ENCODE measurements at regions not wholly inside any gene's neighbourhood (a gene's known extent, or its start where the extent isn't known, plus 50 kb on each side); places are given as distances from the start of the nearest gene placed in this dataset.

GRCh38 chr14:48955857-48956256 is 630.3 kb downstream of the RPS29 start:
- Mint-ChIP-seq H3K9me3 (no peaks in the 10 kb centered on the region), H3K27ac (no peak overlapping the region), H3K27me3 (no peaks in the 10 kb centered on the region), H3K4me3 (no peak overlapping the region), H3K4me1 (peaks cover 5 to 14% (median 8%) of the 10 kb centered on the region in 3 donors), H3K36me3 (no peaks in the 10 kb centered on the region)

GRCh38 chr14:48954446-48954845 is 631.7 kb downstream of the RPS29 start:
- Mint-ChIP-seq H3K36me3 (no peaks in the 10 kb centered on the region), H3K4me3 (no peak overlapping the region), H3K4me1 (peaks cover 5 to 14% (median 8%) of the 10 kb centered on the region in 3 donors), H3K27me3 (no peaks in the 10 kb centered on the region), H3K9me3 (no peaks in the 10 kb centered on the region), H3K27ac (no peak overlapping the region)

GRCh38 chr14:48944809-48945208 is 641.4 kb downstream of the RPS29 start:
- peaks cover 1% of the 10 kb centered on the region for H3K27me3 Mint-ChIP-seq
- H3K4me3 Mint-ChIP-seq: no peak overlapping the region
- peaks cover 0 to 4% (median 3%) of the 10 kb centered on the region in 3 donors for H3K9me3 Mint-ChIP-seq
- no peaks in the 10 kb centered on the region for H3K36me3 Mint-ChIP-seq
- no peak overlapping the region for H3K27ac Mint-ChIP-seq
- no peaks in the 10 kb centered on the region for H3K4me1 Mint-ChIP-seq

GRCh38 chr14:48943913-48944312 is 642.3 kb downstream of the RPS29 start:
- H3K36me3 Mint-ChIP-seq: no peaks in the 10 kb centered on the region
- no peak overlapping the region for H3K27ac Mint-ChIP-seq
- H3K27me3 Mint-ChIP-seq: peaks cover 1% of the 10 kb centered on the region
- peaks cover 0 to 4% (median 3%) of the 10 kb centered on the region in 3 donors for H3K9me3 Mint-ChIP-seq
- no peaks in the 10 kb centered on the region for H3K4me1 Mint-ChIP-seq
- no peak overlapping the region for H3K4me3 Mint-ChIP-seq

GRCh38 chr14:48937541-48938195 is 648.5 kb downstream of the RPS29 start:
- no peak overlapping the region for H3K27ac Mint-ChIP-seq
- peaks cover 2 to 7% (median 5%) of the 10 kb centered on the region in 3 donors for H3K4me1 Mint-ChIP-seq
- peak overlapping the region in 1 of 4 donors; percentile 79 for H3K4me3 Mint-ChIP-seq

GRCh38 chr14:48936849-48937248 is 649.3 kb downstream of the RPS29 start:
- Mint-ChIP-seq H3K27ac (no peak overlapping the region), H3K27me3 (no peaks in the 10 kb centered on the region), H3K4me1 (peaks cover 2 to 7% (median 5%) of the 10 kb centered on the region in 3 donors)

More at GRCh38 chr14:48937541-48938195, 648.5 kb downstream of the RPS29 start:
- H3K27me3 Mint-ChIP-seq: no peaks in the 10 kb centered on the region
- no peaks in the 10 kb centered on the region for H3K36me3 Mint-ChIP-seq
- H3K9me3 Mint-ChIP-seq: peaks cover 0 to 3% (median 0%) of the 10 kb centered on the region in 3 donors

GRCh38 chr14:48936362-48936761 is 649.8 kb downstream of the RPS29 start:
- peaks cover 0 to 2% (median 0%) of the 10 kb centered on the region in 3 donors for H3K9me3 Mint-ChIP-seq
- H3K4me1 Mint-ChIP-seq: peaks cover 2 to 7% (median 5%) of the 10 kb centered on the region in 3 donors
- H3K27me3 Mint-ChIP-seq: no peaks in the 10 kb centered on the region
- no peaks in the 10 kb centered on the region for H3K36me3 Mint-ChIP-seq
- no peak overlapping the region for H3K27ac Mint-ChIP-seq
- H3K4me3 Mint-ChIP-seq: no peak overlapping the region

More at GRCh38 chr14:48936849-48937248, 649.3 kb downstream of the RPS29 start:
- Mint-ChIP-seq H3K9me3 (peaks cover 0 to 3% (median 0%) of the 10 kb centered on the region in 3 donors), H3K4me3 (no peak overlapping the region), H3K36me3 (no peaks in the 10 kb centered on the region)

- Mint-ChIP-seq H3K36me3 (no peaks in the 10 kb centered on the region), H3K4me3 (no peak overlapping the region), H3K27me3 (peaks cover 1% of the 10 kb centered on the region), H3K4me1 (no peaks in the 10 kb centered on the region), H3K27ac (no peak overlapping the region), H3K9me3 (no peaks in the 10 kb centered on the region)
Measured at GRCh38 chr14:48925184-48925583, 661.0 kb downstream of the RPS29 start.

GRCh38 chr14:48914921-48915320 is 671.3 kb downstream of the RPS29 start:
- Mint-ChIP-seq H3K9me3 (peaks cover 4 to 14% (median 7%) of the 10 kb centered on the region in 3 donors), H3K27ac (no peak overlapping the region), H3K4me1 (no peaks in the 10 kb centered on the region), H3K4me3 (no peak overlapping the region), H3K27me3 (peaks cover 1% of the 10 kb centered on the region), H3K36me3 (no peaks in the 10 kb centered on the region)

- H3K9me3 Mint-ChIP-seq: peaks cover 4 to 14% (median 7%) of the 10 kb centered on the region in 3 donors
- no peaks in the 10 kb centered on the region for H3K4me1 Mint-ChIP-seq
- H3K36me3 Mint-ChIP-seq: no peaks in the 10 kb centered on the region
- H3K4me3 Mint-ChIP-seq: no peak overlapping the region
- peak overlapping the region in 1 of 3 donors; percentile 20 for H3K27ac Mint-ChIP-seq
- peaks cover 1% of the 10 kb centered on the region for H3K27me3 Mint-ChIP-seq
Measured at GRCh38 chr14:48914382-48914781, 671.8 kb downstream of the RPS29 start.

- Mint-ChIP-seq H3K27ac (no peak overlapping the region), H3K27me3 (no peaks in the 10 kb centered on the region), H3K4me3 (no peak overlapping the region), H3K9me3 (peaks cover 0 to 1% (median 0%) of the 10 kb centered on the region in 3 donors), H3K4me1 (no peaks in the 10 kb centered on the region), H3K36me3 (peaks cover 2% of the 10 kb centered on the region)
Measured at GRCh38 chr14:48900565-48900964, 685.6 kb downstream of the RPS29 start.

GRCh38 chr14:48890333-48890732 is 695.8 kb downstream of the RPS29 start:
- H3K27ac Mint-ChIP-seq: no peak overlapping the region
- no peaks in the 10 kb centered on the region for H3K9me3 Mint-ChIP-seq
- H3K36me3 Mint-ChIP-seq: peaks cover 2% of the 10 kb centered on the region
- no peak overlapping the region for H3K4me3 Mint-ChIP-seq
- no peaks in the 10 kb centered on the region for H3K27me3 Mint-ChIP-seq
- H3K4me1 Mint-ChIP-seq: peaks cover 12% of the 10 kb centered on the region in 3 donors

GRCh38 chr14:48876806-48877340 is 709.3 kb downstream of the RPS29 start:
- no peaks in the 10 kb centered on the region for H3K36me3 Mint-ChIP-seq
- H3K9me3 Mint-ChIP-seq: peaks cover 0 to 5% (median 0%) of the 10 kb centered on the region in 3 donors
- no peaks in the 10 kb centered on the region for H3K27me3 Mint-ChIP-seq
- no peak overlapping the region for H3K27ac Mint-ChIP-seq
- no peaks in the 10 kb centered on the region for H3K4me1 Mint-ChIP-seq
- no peak overlapping the region for H3K4me3 Mint-ChIP-seq

GRCh38 chr14:48874711-48875110 is 711.5 kb downstream of the RPS29 start:
- H3K9me3 Mint-ChIP-seq: no peaks in the 10 kb centered on the region
- H3K27ac Mint-ChIP-seq: no peak overlapping the region
- no peaks in the 10 kb centered on the region for H3K27me3 Mint-ChIP-seq
- no peak overlapping the region for H3K4me3 Mint-ChIP-seq
- H3K4me1 Mint-ChIP-seq: no peaks in the 10 kb centered on the region
- H3K36me3 Mint-ChIP-seq: no peaks in the 10 kb centered on the region

GRCh38 chr14:48857366-48857765 is 728.8 kb downstream of the RPS29 start:
- H3K4me1 Mint-ChIP-seq: no peaks in the 10 kb centered on the region
- H3K27ac Mint-ChIP-seq: no peak overlapping the region
- no peak overlapping the region for H3K4me3 Mint-ChIP-seq
- H3K36me3 Mint-ChIP-seq: peaks cover 2% of the 10 kb centered on the region
- no peaks in the 10 kb centered on the region for H3K27me3 Mint-ChIP-seq
- no peaks in the 10 kb centered on the region for H3K9me3 Mint-ChIP-seq

- peaks cover 2% of the 10 kb centered on the region for H3K36me3 Mint-ChIP-seq
- H3K9me3 Mint-ChIP-seq: peaks cover 0 to 2% (median 0%) of the 10 kb centered on the region in 3 donors
- H3K4me3 Mint-ChIP-seq: no peak overlapping the region
Measured at GRCh38 chr14:48853159-48853558, 733.0 kb downstream of the RPS29 start.

More at GRCh38 chr14:48853159-48853558, 733.0 kb downstream of the RPS29 start:
- H3K4me1 Mint-ChIP-seq: no peaks in the 10 kb centered on the region
- H3K27me3 Mint-ChIP-seq: no peaks in the 10 kb centered on the region
- H3K27ac Mint-ChIP-seq: peak overlapping the region in 1 of 3 donors; percentile 40

All from IgD-negative memory B cell (primary cell).